D341Med (cell line): ENCODE measurements at regions not wholly inside any gene's neighbourhood (a gene's known extent, or its start where the extent isn't known, plus 50 kb on each side); places are given as distances from the start of the nearest gene placed in this dataset.

Experiments
- DNase-seq: peaks from one replicate; pipeline ENCODE4 v3.0.0; 2012; ENCODE audit warnings: low spot score

DNA sequence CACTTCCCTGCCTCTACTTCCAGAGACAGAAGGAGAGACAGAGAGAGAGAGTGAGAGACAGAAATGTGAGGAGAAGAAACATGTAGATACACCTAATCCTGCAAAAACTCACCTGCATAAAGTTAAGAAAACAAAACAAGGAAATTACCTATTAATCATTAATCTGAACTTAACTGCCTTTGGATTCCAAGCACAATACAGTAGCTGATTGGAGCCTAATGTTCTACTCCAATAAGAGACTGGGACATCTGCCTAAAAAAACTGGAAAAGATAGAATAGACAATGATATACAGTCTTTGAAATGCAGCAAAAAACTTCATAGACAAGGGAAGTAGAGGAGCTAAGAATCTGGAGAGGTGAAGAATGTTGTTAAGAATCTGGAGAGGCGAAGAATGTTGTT is 910.2 kb upstream of the SLC10A2 start:
- DNase-seq, result no peak

DNA sequence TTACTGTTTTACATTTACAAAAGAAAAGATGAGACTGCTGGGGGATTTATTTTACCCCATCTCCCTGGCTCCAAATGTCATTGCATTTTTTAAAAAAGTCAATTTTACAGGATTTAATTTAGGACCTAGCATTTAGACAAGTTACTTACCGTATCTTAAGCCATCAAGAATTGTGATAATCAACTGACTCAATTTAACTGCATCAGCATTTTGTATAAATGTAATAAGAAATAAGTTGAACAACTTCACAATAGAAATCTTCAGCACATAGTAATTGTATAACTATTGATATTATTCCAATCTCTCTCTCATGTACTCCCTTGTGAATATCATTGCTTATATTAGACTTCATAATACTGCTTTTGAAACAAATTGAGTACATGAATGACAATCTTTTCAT is 907.5 kb upstream of the SLC10A2 start:
- no peak for DNase-seq

- no peak for DNase-seq
Measured at GRCh38 chr13:103969520-103970050, 903.4 kb upstream of the SLC10A2 start.

- no peak for DNase-seq
Measured at GRCh38 chr13:103965506-103966243, 899.5 kb upstream of the SLC10A2 start.

DNA sequence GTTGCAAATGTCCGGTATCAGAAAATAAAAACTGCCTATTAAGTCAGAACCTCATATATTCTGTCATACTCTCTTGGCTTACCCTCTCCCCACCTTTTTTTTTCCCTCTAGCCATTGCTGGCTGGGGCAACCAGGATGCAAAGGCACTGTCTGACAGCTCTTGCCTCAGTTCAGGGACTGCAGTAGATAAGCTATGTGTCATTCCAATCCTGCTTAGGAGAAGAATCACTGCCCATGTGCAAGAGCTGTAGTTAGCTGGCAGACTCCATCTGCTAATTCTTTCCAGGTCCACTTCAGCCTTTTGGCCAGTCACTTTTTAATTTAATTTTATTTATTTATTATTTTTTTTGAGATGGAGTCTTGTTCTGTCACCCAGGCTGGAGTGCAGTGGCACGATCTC is 895.6 kb upstream of the SLC10A2 start:
- DNase-seq, result no peak

DNA sequence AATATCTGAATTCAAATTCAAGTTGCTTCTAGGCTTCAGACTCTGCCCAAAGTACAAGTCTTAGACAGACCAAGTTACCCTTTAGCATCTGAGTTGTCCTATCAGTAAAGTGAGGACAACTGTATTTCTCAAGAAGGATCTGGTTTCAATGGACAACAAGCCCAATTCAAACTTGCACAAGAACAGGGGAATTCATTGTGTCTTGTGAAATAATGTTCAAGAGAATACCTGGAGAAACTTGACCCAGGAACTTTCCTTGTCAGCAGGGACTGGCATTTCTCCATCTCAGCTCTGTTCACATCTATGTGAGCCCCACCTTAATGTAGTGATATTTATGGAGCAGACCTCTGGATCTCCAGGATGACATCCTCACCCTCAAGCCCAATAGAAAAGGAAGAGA is 894.9 kb upstream of the SLC10A2 start:
- DNase-seq, result no peak

DNA sequence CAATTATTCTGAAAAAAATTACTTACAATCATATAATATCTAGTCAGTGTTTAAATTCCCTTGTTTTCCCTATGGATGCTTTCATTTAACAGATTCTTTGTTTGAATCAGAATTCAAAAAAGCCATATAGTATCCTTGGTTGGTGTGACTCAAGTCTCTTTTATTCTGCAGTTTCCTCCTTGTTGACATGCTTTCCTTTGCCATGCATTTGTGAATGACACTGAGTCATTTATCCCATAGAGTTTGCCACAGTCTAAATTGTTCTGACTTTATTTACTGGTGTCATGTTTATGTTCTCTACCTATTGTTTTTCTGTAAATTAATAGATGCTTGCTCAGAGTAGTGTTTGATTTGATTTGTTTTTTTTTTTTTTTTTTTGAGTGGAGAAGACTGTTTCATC is 893.8 kb upstream of the SLC10A2 start:
- DNase-seq, result no peak

GRCh38 chr13:103958691-103959090 is 892.5 kb upstream of the SLC10A2 start:
- no peak for DNase-seq

DNA sequence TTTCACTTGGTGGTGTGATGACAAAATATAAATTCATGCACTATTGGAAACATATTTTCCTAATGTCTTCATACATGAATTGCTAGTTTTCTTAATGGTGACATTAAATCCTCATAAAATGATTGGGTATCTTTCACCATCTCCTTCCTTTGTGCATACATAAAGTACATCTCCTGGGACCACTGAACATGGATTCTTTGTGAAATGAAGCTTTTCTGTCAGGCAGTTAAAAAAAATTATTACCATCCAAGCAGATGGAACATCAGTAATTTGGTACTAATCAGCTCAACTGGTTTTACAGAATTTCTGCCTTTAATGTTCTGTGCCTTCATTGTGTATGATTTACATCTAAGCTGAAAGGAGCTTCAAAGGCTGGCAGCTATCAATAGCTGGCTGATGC is 891.7 kb upstream of the SLC10A2 start:
- no peak for DNase-seq

DNA sequence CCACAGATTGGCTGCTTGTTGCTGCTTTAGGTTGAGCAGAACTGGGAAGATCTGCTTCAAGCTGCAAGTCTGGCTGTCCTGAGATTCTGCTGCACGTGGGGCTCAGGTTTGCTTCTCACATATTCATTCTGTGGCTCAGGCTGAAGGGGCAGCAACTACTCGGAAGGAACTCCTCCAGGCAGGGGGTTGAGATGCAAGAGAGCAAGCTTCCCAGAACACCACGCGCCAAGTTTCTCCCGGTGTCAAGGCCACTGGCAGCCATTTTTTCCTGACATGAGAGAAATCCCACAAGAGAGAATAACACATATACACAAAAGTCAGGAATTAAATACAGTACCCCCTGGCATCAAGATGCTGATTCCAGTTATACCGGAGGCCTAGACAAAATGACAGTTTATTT is 887.6 kb upstream of the SLC10A2 start:
- DNase-seq, result peak; percentile 13

DNA sequence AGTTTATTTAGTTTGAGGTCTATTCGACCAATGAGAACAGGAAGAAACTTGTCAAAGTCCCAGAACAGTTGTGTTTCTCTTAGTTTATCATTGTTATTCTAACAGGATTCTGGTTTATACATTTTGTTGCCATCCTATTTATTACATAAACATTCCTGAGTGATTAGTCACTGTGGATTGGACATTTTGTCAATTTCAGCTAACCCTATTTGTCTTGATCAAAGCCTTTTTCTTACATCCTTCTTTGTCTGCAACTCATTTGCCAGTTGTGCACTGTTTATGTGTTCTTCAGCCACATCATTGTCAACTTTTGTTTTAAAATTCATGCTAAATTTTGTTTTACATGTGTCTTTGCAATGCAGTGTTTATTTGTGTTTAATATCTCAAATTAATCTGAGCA is 886.0 kb upstream of the SLC10A2 start:
- DNase-seq, result no peak

- DNase-seq, result no peak
Measured at GRCh38 chr13:103948426-103948825, 882.2 kb upstream of the SLC10A2 start.

GRCh38 chr13:103945836-103946235 is 879.6 kb upstream of the SLC10A2 start:
- no peak for DNase-seq

DNA sequence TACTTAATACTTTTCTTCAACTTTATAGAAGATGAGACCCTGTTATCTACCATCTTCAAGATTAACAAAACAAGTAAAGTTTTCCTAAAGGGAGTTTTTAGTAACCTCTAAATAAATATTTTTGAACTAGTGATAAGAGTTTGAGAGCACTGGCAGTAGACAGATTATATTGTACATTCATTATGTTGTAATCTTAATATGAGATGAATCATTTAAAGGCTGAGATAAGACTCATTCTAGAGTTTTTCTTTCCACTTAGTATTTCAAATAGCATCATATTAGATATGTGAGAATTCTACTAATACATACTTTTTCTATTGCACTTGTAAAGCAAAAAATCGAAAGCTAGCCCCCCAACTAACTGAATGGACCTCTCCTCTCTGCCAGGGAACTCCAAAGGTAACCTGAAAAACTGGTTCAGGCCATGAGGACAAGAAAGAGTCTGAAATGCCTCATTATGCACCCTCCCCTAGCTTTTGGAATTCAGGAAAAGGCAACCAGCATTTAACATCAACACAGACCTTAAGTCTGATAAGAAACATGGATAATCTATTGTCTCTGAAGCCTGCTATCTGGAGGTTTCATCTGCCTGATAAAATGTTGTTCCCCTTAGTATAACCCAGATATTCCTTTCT is 875.4 kb upstream of the SLC10A2 start:
- DNase-seq, result no peak

GRCh38 chr13:103935117-103935516 is 868.9 kb upstream of the SLC10A2 start:
- no peak for DNase-seq

- no peak for DNase-seq
Measured at GRCh38 chr13:103931885-103932284, 865.7 kb upstream of the SLC10A2 start.

DNA sequence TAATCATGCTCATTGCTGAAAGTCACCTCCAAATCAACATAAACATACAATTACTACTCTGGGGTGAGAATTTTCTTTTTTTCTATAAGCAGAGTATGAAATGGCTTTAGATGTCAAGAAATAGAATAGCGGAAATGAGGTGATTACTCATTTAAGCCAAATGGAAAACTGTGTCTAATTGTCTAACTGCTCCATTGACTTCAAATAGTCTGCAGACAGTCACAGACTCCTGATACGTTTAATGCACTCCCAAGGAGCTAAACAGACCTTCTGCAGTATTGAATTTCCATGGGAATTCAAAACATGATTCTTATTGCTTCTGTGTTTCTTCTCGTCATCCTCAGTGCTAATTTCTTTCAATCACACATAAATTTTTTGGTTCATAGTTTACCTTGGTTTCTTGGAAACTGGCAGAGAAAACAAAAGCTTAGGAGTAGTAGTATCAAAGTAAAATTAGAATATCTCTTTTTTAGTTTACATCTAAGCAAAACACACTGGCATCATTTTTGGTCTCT is 865.2 kb upstream of the SLC10A2 start:
- DNase-seq, result no peak

- DNase-seq, result no peak
Measured at GRCh38 chr13:103926118-103926517, 859.9 kb upstream of the SLC10A2 start.

- no peak for DNase-seq
Measured at GRCh38 chr13:103908911-103909310, 842.7 kb upstream of the SLC10A2 start.

GRCh38 chr13:103908274-103908673 is 842.1 kb upstream of the SLC10A2 start:
- DNase-seq, result no peak

DNA sequence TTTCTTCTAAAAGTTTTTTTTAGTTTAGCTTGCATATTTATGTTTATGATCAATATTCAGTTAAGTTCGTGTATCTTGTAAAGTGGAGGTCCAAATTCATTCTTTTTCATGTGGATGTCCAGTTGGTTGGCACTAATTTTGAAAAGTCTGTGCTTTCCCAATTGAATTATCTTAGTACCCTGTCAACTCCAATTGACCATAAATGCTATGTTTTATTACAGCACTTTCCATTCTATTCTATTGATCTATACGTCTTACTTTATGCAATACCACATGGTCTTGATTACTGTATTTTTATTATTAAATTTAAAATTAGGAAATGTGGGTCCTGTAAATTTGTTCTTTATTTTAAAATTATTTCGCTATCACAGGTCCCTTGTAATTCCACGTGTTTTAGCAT is 837.6 kb upstream of the SLC10A2 start:
- DNase-seq, result no peak

GRCh38 chr13:103898481-103898880 is 832.3 kb upstream of the SLC10A2 start:
- DNase-seq, result no peak

DNA sequence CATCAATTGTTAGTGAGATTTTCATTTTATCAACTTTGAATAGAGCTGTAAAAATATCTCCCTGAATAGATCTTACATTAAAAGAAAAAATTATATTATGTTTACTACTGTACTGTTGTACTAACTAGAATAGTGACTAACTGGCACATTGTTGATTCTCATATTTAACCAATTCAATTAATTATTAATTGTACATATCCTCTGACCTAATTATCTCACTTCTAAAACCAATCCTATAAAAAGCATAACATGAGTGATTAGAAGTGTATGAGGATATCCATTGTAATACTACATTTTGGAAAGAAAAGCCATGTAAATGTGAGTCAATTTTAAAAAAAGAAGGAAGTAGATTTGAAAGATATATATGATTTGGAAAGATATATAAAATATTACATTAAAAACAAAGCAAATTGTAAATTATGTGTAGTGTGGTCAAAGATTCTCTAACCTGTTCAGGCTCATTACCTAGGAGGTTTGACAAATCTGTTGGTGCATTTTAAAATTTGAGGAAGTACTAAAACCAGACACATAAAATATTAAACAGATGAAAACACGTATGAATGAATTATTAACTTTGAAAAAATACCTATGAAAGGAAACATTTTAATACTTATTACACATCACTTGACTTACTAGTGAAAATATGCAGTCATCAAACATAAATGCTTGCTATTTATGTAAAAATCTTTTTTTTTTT is 829.8 kb upstream of the SLC10A2 start:
- DNase-seq, result no peak
